AG09319 (cell line): ENCODE measurements at regions not wholly inside any gene's neighbourhood (a gene's known extent, or its start where the extent isn't known, plus 50 kb on each side); places are given as distances from the start of the nearest gene placed in this dataset.

ENCODE experiments used
- DNase-seq: peaks from one replicate; pipeline ENCODE4 v3.0.0-alpha.2; 2010; ENCODE audit warnings: low read depth; ENCODE audit errors: extremely low read depth
- TF ChIP-seq, protein P1 (sequence below): IDR thresholded peaks from 2 replicates; pipeline ENCODE4 v1.5.1; 2011; ENCODE audit warnings: low read depth, mild to moderate bottlenecking, inconsistent platforms, low read length, moderate library complexity

DNA sequence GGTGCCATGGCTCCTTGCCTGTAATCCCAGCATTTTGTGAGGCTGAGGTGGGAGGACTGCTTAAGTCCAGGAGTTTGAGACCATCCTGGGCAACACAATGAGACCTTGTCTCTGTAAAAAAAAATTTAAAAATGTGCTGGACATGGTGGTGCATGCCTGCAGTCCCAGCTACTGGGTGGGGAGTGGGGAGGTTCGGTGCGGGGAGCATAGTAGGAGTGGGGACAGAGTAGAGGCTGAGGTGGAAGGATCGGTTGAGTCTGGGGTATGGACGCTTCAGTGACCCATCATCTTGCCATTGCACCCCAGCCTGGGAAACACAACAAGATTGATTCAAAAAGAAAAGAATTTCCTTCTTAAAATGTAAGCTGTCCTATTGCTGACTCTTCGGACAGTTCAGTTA lies 1490.0 kb upstream of the GBE1 start:
- TF ChIP-seq, protein P1, sequence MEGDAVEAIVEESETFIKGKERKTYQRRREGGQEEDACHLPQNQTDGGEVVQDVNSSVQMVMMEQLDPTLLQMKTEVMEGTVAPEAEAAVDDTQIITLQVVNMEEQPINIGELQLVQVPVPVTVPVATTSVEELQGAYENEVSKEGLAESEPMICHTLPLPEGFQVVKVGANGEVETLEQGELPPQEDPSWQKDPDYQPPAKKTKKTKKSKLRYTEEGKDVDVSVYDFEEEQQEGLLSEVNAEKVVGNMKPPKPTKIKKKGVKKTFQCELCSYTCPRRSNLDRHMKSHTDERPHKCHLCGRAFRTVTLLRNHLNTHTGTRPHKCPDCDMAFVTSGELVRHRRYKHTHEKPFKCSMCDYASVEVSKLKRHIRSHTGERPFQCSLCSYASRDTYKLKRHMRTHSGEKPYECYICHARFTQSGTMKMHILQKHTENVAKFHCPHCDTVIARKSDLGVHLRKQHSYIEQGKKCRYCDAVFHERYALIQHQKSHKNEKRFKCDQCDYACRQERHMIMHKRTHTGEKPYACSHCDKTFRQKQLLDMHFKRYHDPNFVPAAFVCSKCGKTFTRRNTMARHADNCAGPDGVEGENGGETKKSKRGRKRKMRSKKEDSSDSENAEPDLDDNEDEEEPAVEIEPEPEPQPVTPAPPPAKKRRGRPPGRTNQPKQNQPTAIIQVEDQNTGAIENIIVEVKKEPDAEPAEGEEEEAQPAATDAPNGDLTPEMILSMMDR, result no peak
- DNase-seq, result no peak

DNA sequence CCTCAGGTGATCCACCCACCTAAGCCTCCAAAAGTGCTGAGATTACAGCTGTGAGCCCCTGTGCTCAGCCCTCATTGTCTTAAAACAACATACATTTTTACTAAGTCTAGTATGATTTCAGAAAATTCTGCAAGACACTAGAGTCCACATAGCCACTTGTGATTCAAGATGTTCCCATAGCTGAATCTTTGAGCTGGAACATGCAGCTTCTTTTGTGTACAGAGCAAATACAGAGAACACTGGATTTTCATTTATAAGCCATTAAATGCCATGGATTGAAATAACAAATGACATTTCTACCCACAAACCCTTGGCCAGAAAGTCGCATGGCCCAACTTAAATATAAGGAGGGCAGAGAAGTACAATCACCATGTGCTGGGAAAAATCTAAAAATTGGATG lies 1489.2 kb upstream of the GBE1 start:
- TF ChIP-seq, protein P1, result no peak
- DNase-seq, result no peak

DNA sequence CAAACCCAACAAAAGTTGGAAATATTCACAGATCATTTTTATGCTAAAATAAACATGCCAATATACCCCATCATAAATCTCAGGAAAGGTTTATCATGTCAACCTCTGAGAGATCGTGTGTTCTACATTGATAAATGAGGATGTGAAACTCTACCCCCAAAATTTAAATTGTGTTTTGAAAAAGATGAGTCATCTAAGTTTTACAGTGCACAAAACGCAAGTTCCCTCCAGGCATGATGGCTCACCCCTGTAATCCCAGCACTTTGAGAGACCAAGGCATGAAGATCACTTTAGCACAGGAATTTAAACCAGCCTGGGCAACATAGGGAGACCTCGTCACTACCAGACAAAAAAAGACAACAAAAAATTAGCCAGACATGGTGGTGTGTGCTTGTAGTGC lies 1487.0 kb upstream of the GBE1 start:
- TF ChIP-seq, protein P1, result no peak
- no peak for DNase-seq

DNA sequence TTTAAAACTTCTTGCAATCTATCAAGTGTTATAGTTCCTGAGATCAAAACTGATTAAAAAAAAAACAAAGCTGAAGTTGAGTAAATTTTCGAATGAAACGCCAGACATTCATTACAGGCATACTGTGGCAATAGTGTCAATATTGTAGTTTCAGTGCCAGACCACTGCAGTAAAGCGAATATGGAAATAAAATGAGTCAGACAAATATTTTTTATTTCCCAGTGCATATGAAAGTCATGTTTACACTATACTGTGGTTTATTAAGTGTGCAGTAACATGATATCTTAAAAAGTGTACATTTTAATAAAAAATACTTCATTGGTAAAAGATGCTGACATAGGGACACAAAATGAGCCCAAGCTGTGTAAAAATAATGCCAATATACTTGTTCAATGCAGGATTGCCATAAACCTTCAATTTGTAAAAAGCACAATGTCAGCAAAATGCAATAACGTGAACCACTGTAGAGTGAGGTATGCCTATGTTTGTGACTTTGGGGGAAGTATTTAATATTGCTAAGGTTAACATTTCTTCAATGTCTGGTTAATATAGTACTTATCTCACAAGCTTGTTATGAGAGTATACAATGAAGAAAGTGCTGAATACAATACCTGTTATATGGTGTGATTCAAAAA lies 1473.9 kb upstream of the GBE1 start:
- TF ChIP-seq, protein P1, result no peak

DNA sequence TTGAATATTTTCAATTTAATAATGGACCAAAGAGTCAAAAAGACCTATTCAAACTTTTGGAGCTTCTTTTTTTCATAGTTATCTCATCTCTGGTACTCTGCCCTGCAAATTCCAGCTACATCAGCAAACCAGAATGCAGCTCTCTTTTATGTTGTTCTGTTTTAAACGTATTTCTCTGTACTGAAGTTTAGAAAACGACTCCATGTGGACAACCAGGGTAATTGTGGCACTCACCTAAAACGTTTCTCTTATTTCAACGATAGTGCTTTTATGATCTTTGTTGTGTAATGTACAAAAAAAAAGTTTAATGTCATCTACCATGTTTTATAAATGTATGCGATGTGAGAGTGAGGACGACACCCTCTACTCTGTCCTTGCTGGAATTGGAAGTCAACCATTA lies 1472.3 kb upstream of the GBE1 start:
- TF ChIP-seq, protein P1, result no peak
- no peak for DNase-seq

More for the DNA sequence above, 1473.9 kb upstream of the GBE1 start:
- DNase-seq, result no peak

DNA sequence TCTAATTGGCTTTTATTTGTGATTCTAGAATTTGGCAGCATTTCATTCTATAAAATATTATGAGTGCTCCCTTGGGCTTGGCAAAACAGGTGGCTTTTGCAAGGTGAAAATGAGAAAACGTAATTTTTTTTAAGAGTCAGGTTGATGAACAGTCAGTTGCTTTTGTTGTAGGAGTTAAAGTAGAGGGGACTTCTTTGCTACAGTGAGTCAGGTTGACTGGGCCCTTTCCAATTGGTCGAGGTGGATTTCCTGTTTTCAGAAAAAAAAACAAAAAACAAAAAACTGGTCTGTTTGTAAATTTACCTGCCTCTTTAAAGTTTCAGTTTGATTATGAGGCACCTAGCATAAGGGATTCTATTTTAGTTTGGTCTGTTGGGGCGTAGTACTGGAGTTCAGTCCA lies 1469.4 kb upstream of the GBE1 start:
- TF ChIP-seq, protein P1, result no peak

DNA sequence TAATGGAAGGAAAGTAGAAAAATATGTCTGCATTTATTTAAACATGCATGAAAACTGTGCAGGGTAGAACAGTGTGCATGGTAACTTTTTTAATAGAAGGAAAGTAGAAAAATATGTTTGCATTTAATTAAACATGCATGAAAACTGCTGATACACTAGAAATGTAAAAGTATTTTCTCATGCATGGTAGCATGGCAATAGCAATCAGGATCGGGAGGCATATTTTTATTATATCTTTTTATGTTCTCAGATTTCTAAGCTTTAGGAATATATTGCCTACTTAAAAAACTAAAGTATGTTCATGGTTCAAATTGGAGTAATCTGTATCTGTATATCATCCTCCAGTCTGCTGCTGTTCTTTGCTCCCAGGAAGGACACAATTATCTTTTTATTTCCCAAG lies 1468.9 kb upstream of the GBE1 start:
- TF ChIP-seq, protein P1, result no peak
- no peak for DNase-seq

More for the DNA sequence above, 1469.4 kb upstream of the GBE1 start:
- DNase-seq, result no peak
